GM03348 (cell line): ENCODE measurements at regions not wholly inside any gene's neighbourhood (a gene's known extent, or its start where the extent isn't known, plus 50 kb on each side); places are given as distances from the start of the nearest gene placed in this dataset.
"Not testable (repeated sequence)": the region's sequence is repeated elsewhere in the genome, so short reads cannot be mapped to it uniquely, and the experiment has no call there.

ENCODE experiments used
- DNase-seq: peaks from one replicate; pipeline ENCODE4 v3.0.0; 2012; ENCODE audit warnings: low spot score

GRCh38 chr2:223467196-223467595 is 135.0 kb downstream of the SCG2 start:
- no peak for DNase-seq

GRCh38 chr2:223469270-223470046 is 132.7 kb downstream of the SCG2 start:
- DNase-seq = peak; percentile 73

- no peak for DNase-seq
Measured at GRCh38 chr2:223470602-223471001, 131.6 kb downstream of the SCG2 start.

- DNase-seq = no peak
Measured at GRCh38 chr2:223472771-223473170, 129.4 kb downstream of the SCG2 start.

GRCh38 chr2:223474893-223475292 is 127.3 kb downstream of the SCG2 start:
- DNase-seq = no peak

GRCh38 chr2:223475901-223476300 is 126.3 kb downstream of the SCG2 start:
- no peak for DNase-seq

- DNase-seq = no peak
Measured at GRCh38 chr2:223477318-223477717, 124.8 kb downstream of the SCG2 start.

- no peak for DNase-seq
Measured at GRCh38 chr2:223481486-223481885, 120.7 kb downstream of the SCG2 start.

GRCh38 chr2:223486751-223487150 is 115.4 kb downstream of the SCG2 start:
- no peak for DNase-seq

- DNase-seq = no peak
Measured at GRCh38 chr2:223487214-223487846, 114.8 kb downstream of the SCG2 start.

- DNase-seq = peak; percentile 6
Measured at GRCh38 chr2:223488814-223489213, 113.3 kb downstream of the SCG2 start.

GRCh38 chr2:223494496-223494895 is 107.7 kb downstream of the SCG2 start:
- DNase-seq = no peak

- DNase-seq = peak; percentile 27
Measured at GRCh38 chr2:223494942-223495341, 107.2 kb downstream of the SCG2 start.

GRCh38 chr2:223496853-223497252 is 105.3 kb downstream of the SCG2 start:
- DNase-seq = not testable (repeated sequence)

- no peak for DNase-seq
Measured at GRCh38 chr2:223500709-223501108, 101.5 kb downstream of the SCG2 start.

- no peak for DNase-seq
Measured at GRCh38 chr2:223501641-223502040, 100.5 kb downstream of the SCG2 start.

- DNase-seq = no peak
Measured at GRCh38 chr2:223503746-223504145, 98.4 kb downstream of the SCG2 start.

- DNase-seq = no peak
Measured at GRCh38 chr2:223508372-223508771, 93.8 kb downstream of the SCG2 start.

- DNase-seq = no peak
Measured at GRCh38 chr2:223510713-223511112, 91.4 kb downstream of the SCG2 start.

GRCh38 chr2:223511168-223511567 is 91.0 kb downstream of the SCG2 start:
- no peak for DNase-seq

GRCh38 chr2:223513771-223514455 is 88.2 kb downstream of the SCG2 start:
- DNase-seq = no peak

- DNase-seq = no peak
Measured at GRCh38 chr2:223519471-223519870, 82.7 kb downstream of the SCG2 start.

GRCh38 chr2:223522796-223523195 is 79.4 kb downstream of the SCG2 start:
- no peak for DNase-seq
